KG1 (cell line): ENCODE measurements at regions not wholly inside any gene's neighbourhood (a gene's known extent, or its start where the extent isn't known, plus 50 kb on each side); places are given as distances from the start of the nearest gene placed in this dataset.
"Not testable (repeated sequence)": the region's sequence is repeated elsewhere in the genome, so short reads cannot be mapped to it uniquely, and the experiment has no call there.

Experiments used
- DNase-seq: peaks from one replicate; lab custom pipeline; 2025; lab: John Stamatoyannopoulos, UW

GRCh38 chr6:82419132-82419581, 55.5 kb downstream of the TPBG start:
- no peak for DNase-seq

GRCh38 chr6:82419859-82420258, 56.2 kb downstream of the TPBG start:
- no peak for DNase-seq

GRCh38 chr6:82430611-82431010, 67.0 kb downstream of the TPBG start:
- DNase-seq, result no peak

GRCh38 chr6:82436740-82437139, 73.1 kb downstream of the TPBG start:
- no peak for DNase-seq

GRCh38 chr6:82437701-82438100, 74.1 kb downstream of the TPBG start:
- no peak for DNase-seq

- no peak for DNase-seq
Measured at GRCh38 chr6:82441047-82441855, 77.6 kb downstream of the TPBG start.

- no peak for DNase-seq
Measured at GRCh38 chr6:82442061-82442719, 78.6 kb downstream of the TPBG start.

- DNase-seq, result no peak
Measured at GRCh38 chr6:82458147-82458546, 94.5 kb downstream of the TPBG start.

- DNase-seq, result no peak
Measured at GRCh38 chr6:82458705-82459104, 95.1 kb downstream of the TPBG start.

- no peak for DNase-seq
Measured at GRCh38 chr6:82461536-82461935, 97.9 kb downstream of the TPBG start.

GRCh38 chr6:82467338-82467737, 103.7 kb downstream of the TPBG start:
- no peak for DNase-seq

GRCh38 chr6:82470123-82470522, 106.5 kb downstream of the TPBG start:
- not testable (repeated sequence) for DNase-seq

GRCh38 chr6:82475106-82475505, 111.5 kb downstream of the TPBG start:
- not testable (repeated sequence) for DNase-seq

GRCh38 chr6:82484001-82484400, 120.4 kb downstream of the TPBG start:
- DNase-seq, result no peak

- DNase-seq, result no peak
Measured at GRCh38 chr6:82484737-82485626, 121.4 kb downstream of the TPBG start.

- no peak for DNase-seq
Measured at GRCh38 chr6:82487895-82488294, 124.3 kb downstream of the TPBG start.

- DNase-seq, result no peak
Measured at GRCh38 chr6:82488403-82488802, 124.8 kb downstream of the TPBG start.

GRCh38 chr6:82492134-82492533, 128.5 kb downstream of the TPBG start:
- DNase-seq, result no peak

GRCh38 chr6:82493467-82493866, 129.8 kb downstream of the TPBG start:
- DNase-seq, result no peak

GRCh38 chr6:82494367-82494766, 130.8 kb downstream of the TPBG start:
- DNase-seq, result no peak

GRCh38 chr6:82501901-82502300, 138.3 kb downstream of the TPBG start:
- DNase-seq, result not testable (repeated sequence)

GRCh38 chr6:82506526-82506925, 142.9 kb downstream of the TPBG start:
- DNase-seq, result no peak
